SK-N-MC (cell line): ENCODE measurements at regions not wholly inside any gene's neighbourhood (a gene's known extent, or its start where the extent isn't known, plus 50 kb on each side); places are given as distances from the start of the nearest gene placed in this dataset.

Experiments
- EZH2 ChIP-seq: fragments of 200-600 bp; sonication (generic); IDR thresholded peaks from one replicate; pipeline ENCODE4 v1.6.1; 2017; ENCODE audit warnings: antibody characterized with exemption
- FOXP2 ChIP-seq: optimal IDR thresholded peaks from 2 replicates; pipeline ENCODE3; 2011; ENCODE audit warnings: mild to moderate bottlenecking, moderate library complexity; ENCODE audit not compliant: insufficient read depth; ENCODE audit errors: extremely low read length, control extremely low read depth
- POLR2AphosphoS5 ChIP-seq: IDR thresholded peaks from 2 replicates; pipeline ENCODE4 v1.6.1; 2012; ENCODE audit warnings: mild to moderate bottlenecking, low read depth, low read length, borderline replicate concordance

DNA sequence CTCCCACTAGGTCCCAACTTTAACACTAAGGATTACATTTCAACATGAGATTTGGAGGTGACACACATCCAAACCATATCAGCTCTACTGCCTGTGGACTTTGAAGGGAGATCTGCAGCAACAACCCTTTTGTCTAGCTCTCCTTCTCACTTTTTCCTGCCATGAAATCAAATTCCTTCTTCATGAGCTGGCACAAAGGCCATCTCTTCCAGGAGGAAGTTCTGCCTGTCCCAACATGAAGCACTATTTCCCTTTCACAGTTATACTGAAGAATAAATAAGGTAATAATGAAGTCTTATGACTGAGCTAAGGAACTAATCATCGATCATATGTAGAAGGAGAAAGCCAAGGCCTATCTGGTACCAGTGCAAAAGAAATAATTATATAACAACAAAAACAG, 253.5 kb upstream of the TENM4 start:
- TF ChIP-seq EZH2 (no peak), POLR2AphosphoS5 (no peak), FOXP2 (no peak)
